B cell (primary cell): ENCODE measurements at regions not wholly inside any gene's neighbourhood (a gene's known extent, or its start where the extent isn't known, plus 50 kb on each side); places are given as distances from the start of the nearest gene placed in this dataset.

Experiments used
- ATAC-seq: fragments of 200-7000 bp; cut with Tn5 transposase; one replicate; pipeline ENCODE4 v1.10.0; 2021; ENCODE audit warnings: low read depth, mild to moderate bottlenecking, moderate number of reproducible peaks, moderate library complexity
- CTCF ChIA-PET: fragments of 350-600 bp; sonication (Branson Sonifier 250); formaldehyde crosslinking; loops from one replicate; lab custom pipeline; 2021; ENCODE audit warnings: antibody characterized with exemption, inconsistent platforms; lab: Charles Lee
- POLR2A ChIA-PET: fragments of 350-600 bp; sonication (Branson Sonifier 250); formaldehyde crosslinking; loops from one replicate; lab custom pipeline; 2021; ENCODE audit warnings: antibody characterized with exemption; lab: Charles Lee
- DNase-seq: peaks from one replicate; pipeline ENCODE4 v3.0.0; 2013
- H2AFZ ChIP-seq: 2 replicates; pipeline ENCODE4 v1.6.1; 2012; ENCODE audit warnings: mild to moderate bottlenecking, low read depth, low read length; ENCODE audit not compliant: insufficient read depth, poor library complexity, severe bottlenecking
- H3K27ac ChIP-seq, 2 donors: 1 replicate in 1 of 2; 2 replicates in 1 of 2; pipeline ENCODE4 v1.5.1; 2012 to 2013; ENCODE audit warnings: low read length in 2 of 2, mild to moderate bottlenecking in 2 of 2, moderate library complexity in 1 of 2
- H3K27me3 ChIP-seq, 4 experiments: fragments of 200-600 bp in 1 of 4; sonication (generic) in 1 of 4; replicated peaks in 1 of 4; 1 replicate in 2 of 4; 2 replicates in 2 of 4; pipeline versions ENCODE4 v1.6.1 to v1.7.0; 2013 to 2016; ENCODE audit warnings: low read length in 3 of 4, mild to moderate bottlenecking in 2 of 4, mixed read lengths in 1 of 4, moderate library complexity in 1 of 4; ENCODE audit not compliant: insufficient read depth in 4 of 4, control insufficient read depth in 3 of 4; ENCODE audit errors: control extremely low read depth in 1 of 4
- H3K36me3 ChIP-seq, 2 experiments: replicated peaks in 1 of 2; 1 replicate in 1 of 2; 2 replicates in 1 of 2; pipeline versions ENCODE4 v1.6.1 to v1.7.1; 2013; ENCODE audit warnings: low read length in 1 of 2; ENCODE audit not compliant: insufficient read depth in 2 of 2, control insufficient read depth in 1 of 2; ENCODE audit errors: control extremely low read depth in 1 of 2, extremely low read depth in 1 of 2
- H3K4me1 ChIP-seq, 2 donors: fragments of 200-600 bp in 1 of 2; sonication (generic) in 1 of 2; 1 replicate in 1 of 2; 2 replicates in 1 of 2; pipeline versions ENCODE4 v1.5.1 to v1.6.1; 2013 to 2017; ENCODE audit warnings: low read length in 2 of 2; ENCODE audit not compliant: control insufficient read depth in 2 of 2, insufficient read depth in 2 of 2
- H3K4me2 ChIP-seq: replicated peaks from 2 replicates; pipeline ENCODE3; 2012; ENCODE audit warnings: mild to moderate bottlenecking, low read depth, low read length; ENCODE audit not compliant: poor library complexity, severe bottlenecking
- H3K4me3 ChIP-seq, 5 experiments: fragments of 200-600 bp in 1 of 5; sonication (generic) in 1 of 5; 1 replicate in 3 of 5; 2 replicates in 2 of 5; pipeline versions ENCODE4 v1.5.1 to v1.7.0; 2011 to 2016; ENCODE audit warnings: low read length in 4 of 5, mild to moderate bottlenecking in 4 of 5, low read depth in 2 of 5, control low read depth in 1 of 5, moderate library complexity in 1 of 5; ENCODE audit not compliant: insufficient read depth in 1 of 5; ENCODE audit errors: control extremely low read depth in 1 of 5, extremely low read depth in 1 of 5
- H3K79me2 ChIP-seq: fragments of 200-600 bp; sonication (generic); one replicate; pipeline ENCODE4 v1.6.0; 2016; ENCODE audit warnings: low read length; ENCODE audit not compliant: control insufficient read depth, insufficient read depth
- H3K9ac ChIP-seq: fragments of 200-600 bp; sonication (generic); 2 replicates; pipeline ENCODE4 v1.6.1; 2017; ENCODE audit warnings: mild to moderate bottlenecking, low read length, moderate library complexity
- H3K9me3 ChIP-seq, 3 donors: one replicate each; pipeline versions ENCODE4 v1.6.1 to v1.7.1; 2013; ENCODE audit warnings: low read length in 2 of 3; ENCODE audit not compliant: control insufficient read depth in 2 of 3, insufficient read depth in 1 of 3; ENCODE audit errors: control extremely low read depth in 1 of 3
- H4K20me1 ChIP-seq: 2 replicates; pipeline ENCODE4 v1.6.0; 2012; ENCODE audit warnings: mild to moderate bottlenecking, low read length; ENCODE audit not compliant: insufficient read depth, control insufficient read depth, poor library complexity, severe bottlenecking
- H3K27ac Mint-ChIP-seq: one replicate; pipeline ENCODE4 v1.8.0; 2021; ENCODE audit warnings: mixed read lengths
- H3K27me3 Mint-ChIP-seq: one replicate; pipeline ENCODE4 v1.8.0; 2021; ENCODE audit warnings: mixed read lengths
- H3K4me1 Mint-ChIP-seq: one replicate; pipeline ENCODE4 v1.8.0; 2021; ENCODE audit warnings: mixed read lengths
- H3K4me3 Mint-ChIP-seq: one replicate; pipeline ENCODE4 v1.8.0; 2021; ENCODE audit warnings: mixed read lengths
- H3K9me3 Mint-ChIP-seq: one replicate; pipeline ENCODE4 v1.8.0; 2022; ENCODE audit warnings: mixed read lengths; ENCODE audit not compliant: insufficient read depth
- EZH2 ChIP-seq: IDR thresholded peaks from 2 replicates; pipeline ENCODE4 v1.6.1; 2012; ENCODE audit warnings: borderline replicate concordance, low read depth, mild to moderate bottlenecking, moderate library complexity, low read length; ENCODE audit not compliant: insufficient read depth, poor library complexity, severe bottlenecking
- WGBS: methylation state at CpG from one replicate; pipeline ENCODE4 v1.1.5; 2013; ENCODE audit warnings: missing lambda C conversion rate; ENCODE audit not compliant: insufficient coverage; 5-methylcytosine and 5-hydroxymethylcytosine counted together
- intact Hi-C: fragments of 100-400 bp; cut with micrococcal nuclease; formaldehyde crosslinking; loops from one replicate; pipeline ENCODE4 v1.10.0; 2022
- TF ChIP-seq, protein P1 (sequence below): fragments of 200-600 bp; IDR thresholded peaks from one replicate; pipeline ENCODE4 v1.8.0; 2022; ENCODE audit warnings: antibody characterized with exemption, mild to moderate bottlenecking

DNA sequence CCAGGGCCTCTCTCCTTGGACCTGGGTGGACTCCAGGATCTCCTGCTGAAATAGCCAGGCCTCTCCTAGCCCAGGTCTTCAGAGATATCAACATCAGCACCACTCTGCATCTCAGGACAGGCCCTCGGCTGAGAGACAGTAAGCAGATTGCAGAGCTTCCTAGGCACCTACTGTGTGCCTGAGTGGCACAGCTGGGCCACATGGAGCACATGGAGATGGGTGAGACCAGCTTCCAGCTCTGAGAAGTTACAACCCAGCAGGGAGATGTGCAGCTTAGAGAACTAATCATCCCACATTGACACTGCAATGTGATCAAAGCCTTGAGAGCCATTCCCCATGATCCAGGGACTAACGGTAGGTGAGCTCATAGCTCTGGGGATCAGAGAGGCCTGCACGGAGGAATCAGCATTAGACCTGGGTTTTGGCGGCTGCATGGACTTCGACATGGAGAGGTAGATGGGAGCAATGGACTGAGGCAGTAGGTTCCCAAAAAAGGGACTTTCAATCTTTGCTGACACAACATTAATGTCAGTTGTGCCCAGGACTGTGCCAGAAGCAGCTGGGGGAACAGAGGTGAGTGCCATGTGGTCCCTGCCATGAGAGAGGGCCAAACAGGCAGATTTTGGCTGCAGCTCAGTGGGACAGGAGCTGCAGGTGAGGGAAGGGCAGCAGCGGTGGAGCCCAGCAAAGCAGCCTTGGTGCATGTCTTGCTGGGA, 76.0 kb upstream of the LEP start:
- Histone ChIP-seq H3K4me3 (no peak overlapping the region), H4K20me1 (no peaks in the 10 kb centered on the region), H3K9ac (no peak overlapping the region), H3K27ac (no peak overlapping the region), H3K4me1 (peaks cover 30 to 36% of the 10 kb centered on the region in 2 donors), H3K4me2 (no peak overlapping the region), H3K9me3 (peaks cover 0 to 20% (median 0%) of the 10 kb centered on the region in 3 donors), H3K27me3 (peaks cover 0 to 78% (median 54%) of the 10 kb centered on the region in 4 experiments), H2AFZ (no peak overlapping the region), H3K36me3 (no peaks in the 10 kb centered on the region), H3K79me2 (no peaks in the 10 kb centered on the region)
- no peaks in the 10 kb centered on the region for H3K9me3 Mint-ChIP-seq
- no peak for DNase-seq
- TF ChIP-seq, protein P1, sequence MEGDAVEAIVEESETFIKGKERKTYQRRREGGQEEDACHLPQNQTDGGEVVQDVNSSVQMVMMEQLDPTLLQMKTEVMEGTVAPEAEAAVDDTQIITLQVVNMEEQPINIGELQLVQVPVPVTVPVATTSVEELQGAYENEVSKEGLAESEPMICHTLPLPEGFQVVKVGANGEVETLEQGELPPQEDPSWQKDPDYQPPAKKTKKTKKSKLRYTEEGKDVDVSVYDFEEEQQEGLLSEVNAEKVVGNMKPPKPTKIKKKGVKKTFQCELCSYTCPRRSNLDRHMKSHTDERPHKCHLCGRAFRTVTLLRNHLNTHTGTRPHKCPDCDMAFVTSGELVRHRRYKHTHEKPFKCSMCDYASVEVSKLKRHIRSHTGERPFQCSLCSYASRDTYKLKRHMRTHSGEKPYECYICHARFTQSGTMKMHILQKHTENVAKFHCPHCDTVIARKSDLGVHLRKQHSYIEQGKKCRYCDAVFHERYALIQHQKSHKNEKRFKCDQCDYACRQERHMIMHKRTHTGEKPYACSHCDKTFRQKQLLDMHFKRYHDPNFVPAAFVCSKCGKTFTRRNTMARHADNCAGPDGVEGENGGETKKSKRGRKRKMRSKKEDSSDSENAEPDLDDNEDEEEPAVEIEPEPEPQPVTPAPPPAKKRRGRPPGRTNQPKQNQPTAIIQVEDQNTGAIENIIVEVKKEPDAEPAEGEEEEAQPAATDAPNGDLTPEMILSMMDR: no peak
- TF ChIP-seq EZH2: no peak
- ChIA-PET CTCF (interaction anchor here (1.2 to 1.5 kb wide), 2 partner anchors 29 to 45 kb away, joined by 3 to 6 read pairs; no protein-coding TSS in a partner anchor), POLR2A (no interaction called here)
- no peak for ATAC-seq
- no peak overlapping the region for H3K27ac Mint-ChIP-seq
- peak overlapping the region; percentile 88 for H3K4me3 Mint-ChIP-seq
- H3K27me3 Mint-ChIP-seq: peaks cover 78% of the 10 kb centered on the region
- intact Hi-C loops: no loop called here
- H3K4me1 Mint-ChIP-seq: peaks cover 33% of the 10 kb centered on the region
- WGBS: 88% methylated on average over 6 of the region's 6 CpGs

DNA sequence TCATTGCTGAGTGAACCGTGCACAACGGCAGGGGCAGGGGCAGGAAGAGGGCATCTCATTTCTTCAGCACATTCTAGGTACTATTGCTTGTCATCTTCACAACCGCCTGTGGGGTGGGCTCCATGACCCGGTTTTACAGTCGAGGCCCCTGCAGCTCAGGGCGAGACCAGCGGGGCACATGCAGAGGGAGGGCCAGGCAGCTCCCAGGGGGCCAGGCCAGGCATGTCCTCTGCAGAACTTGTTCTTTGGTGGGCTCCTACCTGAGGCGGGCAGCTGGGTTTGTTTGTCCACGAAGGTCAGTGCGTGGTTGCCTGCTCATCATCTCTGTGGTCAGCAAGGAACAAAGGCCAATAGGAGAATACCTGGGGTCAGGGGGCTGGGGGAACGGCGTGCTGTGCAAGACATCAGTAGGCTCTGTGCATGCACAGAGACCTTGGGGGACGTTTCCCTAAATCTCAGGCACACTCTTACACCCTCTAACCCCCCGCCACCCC, 75.1 kb upstream of the LEP start:
- H3K4me3 ChIP-seq: peak overlapping the region in 1 of 5 experiments; percentile 67

More for the DNA sequence above, 75.1 kb upstream of the LEP start:
- ATAC-seq (no peak), DNase-seq (no peak)
- ChIA-PET CTCF (interaction anchor here (1.2 to 1.5 kb wide), 2 partner anchors 30 to 44 kb away, joined by 3 to 6 read pairs; no protein-coding TSS in a partner anchor), POLR2A (no interaction called here)
- Histone ChIP-seq H2AFZ (no peak overlapping the region), H3K27me3 (peaks cover 0 to 78% (median 54%) of the 10 kb centered on the region in 4 experiments), H3K4me1 (peaks cover 30 to 36% of the 10 kb centered on the region in 2 donors), H3K9me3 (peaks cover 0 to 20% (median 0%) of the 10 kb centered on the region in 3 donors), H3K9ac (peak overlapping the region; percentile 76), H3K27ac (no peak overlapping the region), H3K79me2 (no peaks in the 10 kb centered on the region), H3K4me2 (peak overlapping the region; percentile 94), H3K36me3 (no peaks in the 10 kb centered on the region), H4K20me1 (no peaks in the 10 kb centered on the region)
- H3K4me3 Mint-ChIP-seq: peak overlapping the region; percentile 88
- intact Hi-C loops: no loop called here
- peaks cover 33% of the 10 kb centered on the region for H3K4me1 Mint-ChIP-seq
- no peaks in the 10 kb centered on the region for H3K9me3 Mint-ChIP-seq
- WGBS: 21% methylated on average over 14 of the region's 14 CpGs
- peaks cover 73% of the 10 kb centered on the region for H3K27me3 Mint-ChIP-seq
- no peak overlapping the region for H3K27ac Mint-ChIP-seq
- TF ChIP-seq, protein P1: no peak
- no peak for TF ChIP-seq EZH2
